Muscle layer of colon (tissue), 2 donors: ENCODE measurements at regions not wholly inside any gene's neighbourhood (a gene's known extent, or its start where the extent isn't known, plus 50 kb on each side); places are given as distances from the start of the nearest gene placed in this dataset.

ENCODE experiments used
- H3K27ac ChIP-seq: one replicate; pipeline ENCODE4 v1.7.0; 2013; ENCODE audit warnings: low read depth, mild to moderate bottlenecking, low read length, moderate library complexity
- H3K27me3 ChIP-seq, 2 donors: one replicate each; pipeline ENCODE4 v1.7.0; 2013; ENCODE audit warnings: low read length in 2 of 2, mild to moderate bottlenecking in 2 of 2; ENCODE audit not compliant: insufficient read depth in 2 of 2, control insufficient read depth in 1 of 2
- H3K36me3 ChIP-seq: one replicate; pipeline ENCODE4 v1.7.0; 2013; ENCODE audit warnings: mild to moderate bottlenecking, low read length; ENCODE audit not compliant: insufficient read depth
- H3K4me1 ChIP-seq: one replicate; pipeline ENCODE4 v1.7.0; 2013; ENCODE audit warnings: mild to moderate bottlenecking, low read length; ENCODE audit not compliant: insufficient read depth
- H3K4me3 ChIP-seq, 2 donors: one replicate each; pipeline ENCODE4 v1.7.0; 2013; ENCODE audit warnings: low read length in 2 of 2, low read depth in 1 of 2, mild to moderate bottlenecking in 1 of 2, moderate library complexity in 1 of 2
- H3K9ac ChIP-seq: one replicate; pipeline ENCODE4 v1.7.0; 2013; ENCODE audit warnings: low read length
- H3K9me3 ChIP-seq: one replicate; pipeline ENCODE4 v1.7.0; 2013; ENCODE audit warnings: mild to moderate bottlenecking, low read length
- donor health status: abdominal sarcoma.
- donor health status: Adenocarcinoma of cecum.

DNA sequence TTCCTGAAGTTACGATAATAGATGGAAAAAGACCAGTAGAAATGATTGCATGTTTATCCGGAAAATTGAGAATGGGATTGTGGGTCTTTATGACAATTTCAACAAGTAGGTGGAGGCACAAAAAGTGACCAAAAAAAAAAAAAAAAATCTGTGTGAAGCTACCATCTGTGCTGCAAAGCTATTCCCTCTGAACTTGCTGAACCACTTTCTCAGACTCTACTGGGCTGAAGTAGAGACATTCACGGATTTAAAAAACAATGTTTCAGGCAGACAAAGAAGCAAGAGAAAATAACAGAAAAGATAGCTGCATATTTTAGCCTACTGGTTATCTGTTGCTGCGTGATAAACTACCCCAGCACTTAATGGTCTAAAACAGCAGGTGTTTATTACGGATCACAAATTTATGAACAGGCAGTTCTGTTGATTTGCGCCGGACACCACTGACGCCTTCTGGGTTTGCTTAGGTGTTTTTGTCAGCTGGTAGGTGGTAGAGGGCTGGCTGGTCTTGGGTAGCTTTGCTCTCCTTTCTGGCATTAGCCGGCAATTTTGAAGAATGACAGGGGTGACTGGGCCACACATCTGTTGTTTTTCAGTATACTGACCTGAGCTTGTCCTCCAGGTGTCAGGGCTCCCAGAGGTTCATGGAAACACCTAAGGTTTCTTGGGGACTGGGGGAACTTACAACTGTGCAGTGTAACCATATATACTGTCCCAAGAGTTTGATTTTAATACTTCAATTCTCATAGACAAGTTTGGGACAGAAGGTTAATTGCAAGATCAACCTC lies 665.1 kb downstream of the CCSER2 start:
- Histone ChIP-seq H3K4me3 (no peak overlapping the region), H3K9ac (no peak overlapping the region), H3K36me3 (no peaks in the 10 kb centered on the region), H3K27ac (no peak overlapping the region), H3K27me3 (no peaks in the 10 kb centered on the region), H3K9me3 (no peaks in the 10 kb centered on the region), H3K4me1 (no peaks in the 10 kb centered on the region)

DNA sequence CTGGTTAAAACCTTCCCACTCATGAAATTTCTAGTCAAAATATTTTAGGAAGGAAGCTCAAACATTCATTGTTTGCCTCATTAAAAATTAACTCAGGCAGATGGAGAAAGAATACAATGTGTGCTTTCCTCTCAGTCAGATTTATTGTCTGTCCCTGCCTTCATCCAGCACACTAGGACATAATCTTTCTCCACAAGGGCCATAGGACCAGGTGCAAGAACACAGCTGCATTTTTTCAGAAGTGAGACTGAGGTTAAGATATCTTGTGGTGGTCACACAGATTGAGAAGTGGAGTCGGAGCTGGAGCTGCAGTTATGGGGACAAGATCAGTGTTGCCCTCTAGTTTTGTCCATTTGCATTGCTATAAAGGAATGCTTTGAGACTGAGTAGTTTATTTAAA lies 666.3 kb downstream of the CCSER2 start:
- no peaks in the 10 kb centered on the region for H3K9me3 ChIP-seq
- no peaks in the 10 kb centered on the region for H3K4me1 ChIP-seq
- no peak overlapping the region for H3K9ac ChIP-seq
- no peaks in the 10 kb centered on the region for H3K27me3 ChIP-seq
- no peaks in the 10 kb centered on the region for H3K36me3 ChIP-seq
- H3K4me3 ChIP-seq, result no peak overlapping the region
- H3K27ac ChIP-seq, result no peak overlapping the region

DNA sequence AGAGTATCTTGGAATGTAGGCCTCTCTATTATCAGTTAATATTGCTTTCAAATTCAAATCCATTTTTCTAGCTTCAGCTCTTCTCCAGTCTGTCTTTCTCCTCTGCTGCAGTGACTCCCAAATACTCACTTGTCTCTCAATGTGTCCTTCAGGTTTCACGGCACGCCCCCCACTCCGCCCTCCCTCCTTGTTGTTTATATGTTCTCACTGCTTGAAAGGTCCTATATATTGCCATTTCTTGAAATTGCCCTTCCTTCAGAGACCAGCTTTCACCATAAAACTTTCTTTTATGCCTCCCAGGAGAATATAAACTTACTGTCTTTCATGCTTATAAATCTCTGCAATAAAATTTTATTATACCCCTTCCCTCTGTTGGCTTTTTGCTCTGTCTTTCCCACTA lies 668.2 kb downstream of the CCSER2 start:
- Histone ChIP-seq H3K9ac (no peak overlapping the region), H3K9me3 (no peaks in the 10 kb centered on the region), H3K4me1 (no peaks in the 10 kb centered on the region), H3K27ac (no peak overlapping the region), H3K27me3 (no peaks in the 10 kb centered on the region), H3K4me3 (no peak overlapping the region), H3K36me3 (no peaks in the 10 kb centered on the region)

DNA sequence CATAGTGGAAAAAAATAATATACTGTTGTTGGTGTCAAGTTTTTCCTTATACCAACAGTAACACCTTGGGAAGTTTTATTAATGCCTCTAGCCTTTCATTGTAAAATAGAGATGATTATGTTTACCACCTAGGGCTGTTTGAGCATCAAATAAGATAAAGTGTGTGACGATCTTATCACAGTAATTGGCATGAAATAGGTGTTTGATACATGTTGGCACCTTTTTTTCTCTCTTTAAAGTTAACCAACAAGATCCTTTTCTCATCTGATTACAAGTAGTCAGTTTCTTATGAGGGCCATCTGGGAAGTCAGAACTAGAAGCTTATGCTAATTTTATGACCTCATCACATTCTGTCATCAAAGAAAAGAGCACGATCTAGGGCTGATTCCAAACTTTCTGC lies 669.5 kb downstream of the CCSER2 start:
- H3K9ac ChIP-seq, result no peak overlapping the region
- no peaks in the 10 kb centered on the region for H3K4me1 ChIP-seq
- no peaks in the 10 kb centered on the region for H3K36me3 ChIP-seq
- no peak overlapping the region for H3K4me3 ChIP-seq
- no peaks in the 10 kb centered on the region for H3K9me3 ChIP-seq
- H3K27me3 ChIP-seq, result no peaks in the 10 kb centered on the region
- H3K27ac ChIP-seq, result no peak overlapping the region

DNA sequence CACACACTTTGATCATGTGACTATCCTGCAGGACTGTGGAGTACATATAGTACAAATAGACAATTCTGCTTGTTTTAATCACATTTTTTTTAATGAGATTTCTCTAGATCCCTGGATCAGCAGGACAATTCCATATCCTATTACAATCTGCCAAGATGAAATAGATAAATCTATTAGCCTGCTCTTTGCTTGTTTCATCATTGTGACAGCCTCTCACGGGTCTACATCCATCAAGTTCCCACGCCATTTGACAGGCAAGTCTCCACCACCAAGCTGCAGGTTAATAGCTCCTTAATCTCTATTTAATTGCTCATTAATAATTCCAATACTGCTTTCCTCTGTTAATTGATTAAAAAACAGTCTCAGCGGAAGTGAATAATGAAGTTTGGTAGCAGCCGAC lies 671.5 kb downstream of the CCSER2 start:
- Histone ChIP-seq H3K27ac (no peak overlapping the region), H3K36me3 (no peaks in the 10 kb centered on the region), H3K9ac (no peak overlapping the region), H3K27me3 (no peaks in the 10 kb centered on the region), H3K4me1 (no peaks in the 10 kb centered on the region), H3K9me3 (no peaks in the 10 kb centered on the region), H3K4me3 (no peak overlapping the region)

DNA sequence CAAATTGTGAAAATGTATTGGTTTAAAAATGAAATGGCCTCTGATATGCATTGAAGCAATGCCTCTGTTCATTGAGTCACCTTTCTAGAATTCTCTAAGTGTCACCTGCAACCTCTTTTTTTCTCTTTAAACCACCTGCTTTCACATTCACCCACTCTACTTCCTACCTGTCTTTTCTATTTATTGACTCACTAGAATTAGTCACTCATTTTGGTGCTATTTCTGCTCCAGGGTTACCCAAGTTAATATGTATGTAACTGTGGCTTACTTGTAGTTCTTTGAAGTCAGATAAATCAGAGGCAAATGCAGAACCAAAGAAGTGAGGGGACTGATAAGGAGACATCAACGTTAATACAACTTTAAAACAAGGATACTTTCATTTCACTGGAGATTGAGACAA lies 674.7 kb downstream of the CCSER2 start:
- no peak overlapping the region for H3K9ac ChIP-seq
- no peak overlapping the region for H3K4me3 ChIP-seq
- no peaks in the 10 kb centered on the region for H3K4me1 ChIP-seq
- H3K27ac ChIP-seq, result no peak overlapping the region
- H3K36me3 ChIP-seq, result no peaks in the 10 kb centered on the region
- no peaks in the 10 kb centered on the region for H3K27me3 ChIP-seq
- H3K9me3 ChIP-seq, result no peaks in the 10 kb centered on the region

DNA sequence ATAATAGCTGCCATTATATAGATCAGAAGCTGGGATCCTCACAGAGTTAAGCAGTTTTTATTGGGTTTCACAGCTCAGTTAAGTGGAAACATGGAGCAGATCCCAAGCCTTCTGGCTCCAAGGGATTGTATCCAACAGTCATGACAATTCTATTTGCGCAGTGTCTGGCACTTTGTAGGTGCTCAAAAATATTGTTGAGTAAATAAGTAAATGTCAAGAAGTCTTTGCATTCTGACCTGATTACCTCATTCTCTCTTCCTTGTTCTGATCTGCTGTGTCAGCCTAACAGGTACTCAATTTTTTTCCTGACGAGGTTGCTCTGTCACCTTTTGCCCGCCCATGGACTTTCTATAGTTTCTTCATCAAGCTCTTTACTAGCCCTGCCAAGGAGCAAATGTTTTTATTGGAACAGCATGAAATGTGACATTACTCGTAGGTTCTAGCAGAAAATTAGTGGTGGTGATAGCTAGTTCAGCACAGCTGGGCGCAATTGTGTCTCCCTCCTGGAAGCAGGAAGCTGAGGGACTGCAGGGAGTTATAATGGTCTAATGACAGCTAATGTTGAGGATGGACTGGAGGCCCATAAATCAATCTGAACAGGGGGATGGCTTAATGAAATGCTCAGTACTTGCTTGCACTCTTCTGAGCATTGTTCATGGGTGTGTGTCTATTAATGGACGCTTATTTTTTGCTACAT lies 680.2 kb downstream of the CCSER2 start:
- Histone ChIP-seq H3K36me3 (no peaks in the 10 kb centered on the region), H3K9me3 (no peaks in the 10 kb centered on the region), H3K27me3 (no peaks in the 10 kb centered on the region), H3K27ac (no peak overlapping the region), H3K9ac (no peak overlapping the region), H3K4me1 (no peaks in the 10 kb centered on the region), H3K4me3 (no peak overlapping the region)

DNA sequence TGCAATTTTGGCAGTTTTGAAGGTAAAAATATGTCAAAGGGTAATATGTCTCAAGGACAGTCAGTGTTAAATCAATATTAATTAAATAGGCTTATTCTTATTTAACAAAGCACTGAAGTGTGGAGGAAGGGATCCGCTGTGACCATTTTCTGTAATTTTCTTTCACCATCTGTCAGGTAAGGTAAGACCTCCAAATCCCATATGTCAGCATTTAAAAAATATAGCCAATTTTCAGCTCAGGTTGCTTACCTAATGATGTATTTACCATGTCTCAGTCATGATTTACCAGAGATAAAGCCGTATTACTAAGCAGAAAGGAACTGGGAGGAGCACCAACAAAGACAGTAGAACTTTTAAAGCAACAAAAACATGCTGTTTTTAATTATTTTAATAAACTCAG lies 683.9 kb downstream of the CCSER2 start:
- no peaks in the 10 kb centered on the region for H3K27me3 ChIP-seq
- no peak overlapping the region for H3K9ac ChIP-seq
- no peaks in the 10 kb centered on the region for H3K4me1 ChIP-seq
- no peaks in the 10 kb centered on the region for H3K9me3 ChIP-seq
- no peak overlapping the region for H3K27ac ChIP-seq
- no peaks in the 10 kb centered on the region for H3K36me3 ChIP-seq
- H3K4me3 ChIP-seq, result no peak overlapping the region

DNA sequence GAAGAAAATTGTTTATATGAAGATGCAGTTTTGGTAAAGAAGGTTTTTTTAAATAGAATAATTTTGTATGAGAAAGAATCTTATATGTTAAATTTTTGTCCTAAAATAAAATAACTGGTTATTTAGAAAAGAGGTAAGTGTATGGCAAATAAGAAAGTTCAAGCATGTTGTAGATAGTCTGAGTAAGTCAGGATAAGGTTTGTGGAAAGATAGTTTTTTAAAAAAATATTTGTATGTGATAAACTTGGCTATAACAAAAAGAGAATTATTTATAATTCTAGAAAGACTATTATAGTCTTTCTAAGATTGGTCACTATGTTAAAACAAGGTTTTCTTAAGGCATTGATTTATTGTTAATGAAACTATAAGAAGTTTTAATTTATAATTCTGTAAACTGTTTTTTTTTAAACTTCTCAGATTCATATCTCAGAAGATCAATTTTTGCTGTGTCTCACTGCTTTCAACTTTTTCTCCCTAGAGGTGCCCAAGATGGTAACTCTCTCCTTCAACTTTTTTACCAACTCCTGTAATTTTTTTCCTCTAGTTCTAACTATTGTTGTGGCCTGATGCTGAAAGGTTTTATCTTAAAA lies 698.6 kb downstream of the CCSER2 start:
- Histone ChIP-seq H3K27ac (no peak overlapping the region), H3K4me3 (no peak overlapping the region), H3K9ac (no peak overlapping the region), H3K36me3 (no peaks in the 10 kb centered on the region), H3K4me1 (no peaks in the 10 kb centered on the region), H3K27me3 (no peaks in the 10 kb centered on the region), H3K9me3 (no peaks in the 10 kb centered on the region)

DNA sequence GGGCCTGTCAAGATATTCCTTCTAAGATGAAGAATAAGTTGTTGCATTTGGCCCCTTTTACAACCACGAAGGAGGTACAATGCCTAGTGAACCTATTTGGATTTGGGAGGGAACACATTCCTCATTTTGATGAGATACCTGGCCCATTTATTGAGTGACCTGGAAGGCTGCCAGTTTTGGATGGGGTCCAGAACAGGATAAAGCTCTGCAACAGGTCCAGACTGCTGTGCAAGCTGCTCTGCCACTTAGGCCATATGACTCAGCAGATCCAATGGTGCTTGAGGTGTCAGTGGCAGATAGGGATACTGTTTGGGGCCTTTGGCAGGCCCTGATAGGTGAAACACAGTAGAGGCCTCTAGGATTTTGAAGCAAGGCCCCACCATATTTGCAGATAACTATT lies 704.6 kb downstream of the CCSER2 start:
- H3K4me1 ChIP-seq, result no peaks in the 10 kb centered on the region
- no peaks in the 10 kb centered on the region for H3K36me3 ChIP-seq
- no peak overlapping the region for H3K9ac ChIP-seq
- H3K9me3 ChIP-seq, result no peaks in the 10 kb centered on the region
- no peak overlapping the region for H3K4me3 ChIP-seq
- H3K27me3 ChIP-seq, result no peaks in the 10 kb centered on the region
- no peak overlapping the region for H3K27ac ChIP-seq

DNA sequence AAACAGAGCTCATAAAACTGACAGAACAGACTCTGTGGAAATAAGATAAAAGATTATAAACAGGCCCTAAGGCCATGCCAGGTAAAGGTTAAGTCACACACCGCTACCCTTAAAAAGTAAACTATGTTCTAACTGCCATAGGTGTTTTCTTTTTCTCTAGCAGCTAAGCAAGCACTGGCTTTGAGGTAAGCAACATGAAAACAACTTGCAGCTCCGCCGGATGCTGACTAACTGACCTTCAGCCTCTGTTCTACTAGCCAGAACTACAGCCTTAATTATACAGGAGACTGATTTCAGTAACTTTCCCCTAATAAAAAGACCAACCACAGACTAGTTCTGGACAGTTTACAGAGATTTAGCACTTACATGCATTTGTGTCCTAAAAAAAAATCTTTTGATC lies 708.3 kb downstream of the CCSER2 start:
- H3K27me3 ChIP-seq, result no peaks in the 10 kb centered on the region
- H3K4me1 ChIP-seq, result no peaks in the 10 kb centered on the region
- no peaks in the 10 kb centered on the region for H3K36me3 ChIP-seq
- no peak overlapping the region for H3K9ac ChIP-seq
- H3K27ac ChIP-seq, result no peak overlapping the region
- H3K4me3 ChIP-seq, result no peak overlapping the region
- peaks cover 4% of the 10 kb centered on the region for H3K9me3 ChIP-seq
